Sciatic nerve (tissue), 2 donors: ENCODE measurements at regions not wholly inside any gene's neighbourhood (a gene's known extent, or its start where the extent isn't known, plus 50 kb on each side); places are given as distances from the start of the nearest gene placed in this dataset.
"Not testable (repeated sequence)": the region's sequence is repeated elsewhere in the genome, so short reads cannot be mapped to it uniquely, and the experiment has no call there.

Source experiments
- ATAC-seq: fragments of 200-7000 bp; cut with Tn5 transposase; one replicate; pipeline ENCODE4 v1.9.1; 2020; ENCODE audit warnings: mild to moderate bottlenecking, moderate library complexity
- DNase-seq: peaks from one replicate; pipeline ENCODE4 v3.0.0-alpha.2; 2020; ENCODE audit warnings: low spot score
- intact Hi-C: fragments of 100-400 bp; cut with DNase I; formaldehyde crosslinking; loops from one replicate; pipeline ENCODE4 v1.14.2; 2022
- donor health status: DM: no; HTN: no; CAD: no.
- donor health status: DM: no; HTN: no; CAD: no.

DNA sequence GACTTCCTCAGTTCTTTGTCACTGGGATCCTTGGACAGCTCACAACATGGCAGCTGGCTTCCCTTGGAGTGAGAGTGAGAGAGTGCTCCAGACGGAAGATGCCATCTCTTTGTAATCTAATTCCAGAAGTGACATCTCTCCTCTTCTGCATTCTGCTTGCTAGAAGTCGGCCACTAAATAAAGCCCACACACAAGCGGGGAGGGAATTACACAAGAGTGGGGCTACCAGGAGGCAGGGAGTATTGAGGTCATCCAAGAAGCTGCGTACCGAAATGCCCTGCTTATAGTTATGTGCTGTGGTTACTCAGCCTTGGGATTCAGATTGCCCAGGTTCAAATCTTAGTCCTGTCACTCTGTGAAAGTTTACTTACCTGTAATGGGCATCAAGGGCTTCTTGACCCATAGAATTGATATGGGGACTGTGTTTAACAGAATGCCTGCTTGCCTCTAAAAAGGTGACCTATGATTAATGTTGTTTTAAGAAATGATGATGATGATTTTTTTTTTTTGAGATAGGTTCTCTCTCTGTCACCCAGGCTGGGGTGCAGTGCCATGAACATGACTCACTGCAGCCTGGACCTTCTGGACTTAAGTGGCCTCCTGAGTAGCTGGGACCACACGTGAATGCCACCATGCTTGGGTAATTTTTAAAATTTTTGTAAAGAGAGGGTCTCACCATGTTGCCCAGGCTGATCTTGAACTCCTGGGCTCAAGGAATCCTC lies 120.9 kb upstream of the HS3ST2 start:
- ATAC-seq, result no peak
- DNase-seq, result no peak
- intact Hi-C loops, result no loop called here

DNA sequence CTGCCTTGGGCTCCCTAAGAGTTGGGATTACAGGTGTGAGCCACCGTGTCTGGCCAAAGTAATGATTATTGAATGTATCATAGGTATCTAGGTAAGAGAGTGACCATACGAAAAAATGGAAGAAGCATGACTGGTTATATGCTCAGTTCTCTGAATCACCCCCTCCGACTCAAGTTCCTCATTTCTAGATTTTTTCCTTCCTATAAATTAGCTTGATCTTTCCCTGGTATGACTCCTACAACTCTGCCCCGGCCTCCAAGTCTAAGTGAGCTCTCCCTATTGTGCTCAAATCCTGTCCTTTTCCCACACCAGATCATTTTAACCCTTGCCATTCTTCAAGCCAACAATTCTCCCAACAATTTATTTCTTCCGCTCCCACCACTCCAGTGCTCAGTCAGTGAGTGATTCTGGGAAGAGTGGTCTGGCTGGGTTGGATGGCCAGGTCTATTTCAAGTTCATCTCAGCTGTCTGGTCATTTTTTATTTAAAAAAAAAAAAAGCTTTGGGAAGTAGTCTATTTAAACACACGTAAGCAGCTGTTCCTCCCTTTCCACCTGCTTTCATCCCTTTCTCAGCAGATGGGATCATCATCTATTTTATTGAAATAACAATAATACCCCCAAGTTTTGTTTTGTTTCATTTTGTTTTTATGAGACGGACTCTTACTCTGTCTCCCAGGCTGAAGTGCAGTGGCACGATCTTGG lies 120.2 kb upstream of the HS3ST2 start:
- no peak for ATAC-seq
- intact Hi-C loops, result no loop called here

DNA sequence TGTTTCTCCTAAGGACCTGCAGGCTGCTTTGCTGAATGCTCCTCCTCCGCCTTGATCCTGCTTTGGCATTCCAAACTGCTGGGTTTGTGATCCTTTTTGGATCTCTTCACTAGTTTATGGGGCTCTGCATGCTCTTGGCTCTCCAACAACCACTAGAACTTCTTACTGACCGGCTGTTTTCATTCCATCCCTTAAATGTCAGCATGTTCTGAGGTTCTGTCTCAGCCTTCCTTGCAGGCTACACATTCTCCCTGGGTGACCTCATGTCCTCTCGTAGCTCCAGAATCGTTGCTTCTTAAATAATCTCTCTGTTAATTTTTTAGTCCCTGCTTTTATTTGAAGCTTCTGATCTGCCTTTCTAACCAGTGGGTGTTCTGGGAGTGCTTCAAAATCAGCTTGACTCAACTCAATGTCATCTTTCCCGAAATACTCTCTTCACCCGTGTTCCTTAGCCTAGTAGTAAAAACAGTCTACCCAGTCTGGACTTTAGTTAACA lies 119.0 kb upstream of the HS3ST2 start:
- intact Hi-C loops, result no loop called here
- DNase-seq (no peak), ATAC-seq (no peak)

More for the DNA sequence above, 120.2 kb upstream of the HS3ST2 start:
- no peak for DNase-seq

DNA sequence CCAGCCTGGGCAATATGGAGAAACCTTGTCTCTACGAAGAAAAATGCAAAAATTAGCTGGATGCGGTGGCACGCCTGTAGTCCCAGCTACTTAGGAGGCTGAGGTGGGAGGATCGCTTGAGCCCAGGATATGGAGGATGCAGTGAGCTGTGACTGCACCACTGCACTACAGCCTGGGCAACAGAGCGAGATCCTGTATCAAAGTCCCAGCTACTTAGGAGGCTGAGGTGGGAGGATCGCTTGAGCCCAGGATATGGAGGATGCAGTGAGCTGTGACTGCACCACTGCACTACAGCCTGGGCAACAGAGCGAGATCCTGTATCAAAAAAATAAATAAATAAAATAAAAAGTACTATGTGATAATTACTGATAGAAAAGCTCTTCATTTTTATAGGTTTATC lies 118.2 kb upstream of the HS3ST2 start:
- intact Hi-C loops, DNase-seq, ATAC-seq: not testable (repeated sequence)

DNA sequence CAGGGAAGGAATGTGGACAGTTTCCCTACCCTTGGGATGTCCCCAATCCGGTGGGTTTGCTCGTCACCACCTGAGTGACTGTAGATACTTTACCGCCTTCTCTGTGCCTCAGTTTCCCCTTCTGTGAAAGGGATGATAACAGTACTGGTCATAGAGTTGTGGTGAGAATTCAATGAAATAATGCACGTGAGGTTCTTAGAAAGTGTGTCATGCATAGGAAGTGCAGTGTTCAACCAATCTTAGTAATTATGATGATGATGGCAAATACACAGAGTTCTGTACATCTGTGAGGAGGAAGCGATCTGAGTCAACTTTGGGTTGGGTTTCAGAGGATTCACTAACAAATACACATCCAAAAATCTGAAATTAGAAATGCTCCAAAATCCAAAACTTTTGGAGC lies 114.6 kb upstream of the HS3ST2 start:
- intact Hi-C loops, result no loop called here
- ATAC-seq (no peak), DNase-seq (no peak)

DNA sequence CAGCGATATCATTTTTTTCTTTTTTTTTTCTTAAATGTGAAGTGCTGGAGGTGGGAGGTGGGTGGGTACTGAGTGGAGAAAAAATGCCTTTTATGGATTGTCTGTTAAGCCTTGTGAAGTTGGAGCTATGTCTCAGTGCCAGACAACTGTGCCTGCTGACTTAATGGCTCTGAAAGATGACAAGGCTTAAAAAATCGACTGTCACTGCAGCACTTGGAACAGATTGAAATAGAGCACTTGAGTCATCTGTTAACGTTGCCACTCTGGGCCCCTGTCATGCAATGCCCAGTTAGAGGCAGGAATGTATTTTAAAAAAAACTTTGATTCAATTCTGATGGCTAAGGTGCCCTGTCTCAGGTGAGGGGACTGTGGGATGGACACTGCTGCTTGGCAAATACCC lies 108.2 kb upstream of the HS3ST2 start:
- no peak for DNase-seq
- intact Hi-C loops, result no loop called here
- ATAC-seq, result no peak

DNA sequence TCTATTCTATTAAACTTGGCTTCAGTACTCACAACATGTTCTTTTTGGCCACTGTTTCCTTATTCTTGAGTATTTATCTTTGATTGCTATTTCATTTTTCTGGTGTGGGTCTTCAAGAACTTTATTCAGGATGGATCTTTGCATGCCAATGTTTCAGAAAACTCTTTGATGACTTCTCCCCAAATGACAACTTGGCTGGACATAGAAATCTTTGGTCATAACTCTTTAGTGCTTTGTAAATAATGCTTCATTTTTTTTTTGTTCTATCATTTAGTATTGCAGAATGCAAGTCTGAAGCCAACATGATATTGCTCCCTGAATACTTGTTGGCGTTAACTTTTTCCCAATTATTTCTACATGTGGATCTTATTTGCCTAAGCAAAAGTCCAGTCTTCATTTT lies 103.6 kb upstream of the HS3ST2 start:
- intact Hi-C loops, result no loop called here

DNA sequence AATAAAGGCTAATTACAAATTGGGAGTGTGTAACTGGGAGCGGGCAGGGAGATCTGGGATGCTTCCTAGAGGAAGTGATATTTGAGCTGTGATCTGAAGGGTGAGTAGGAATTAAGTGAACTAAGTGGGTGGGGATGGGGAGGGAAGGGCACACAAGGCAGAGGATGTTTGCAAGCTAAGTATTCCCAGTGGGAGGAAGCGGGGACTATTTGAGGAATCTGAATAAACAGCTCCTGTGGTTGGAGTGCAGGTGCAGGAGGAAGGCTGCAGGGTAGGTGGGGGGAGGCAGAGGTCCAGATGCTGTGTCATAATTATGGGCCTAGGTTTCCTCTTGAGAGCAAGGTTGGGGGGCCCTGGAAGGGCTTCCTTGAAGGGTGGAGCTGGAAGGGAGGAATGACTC lies 102.1 kb upstream of the HS3ST2 start:
- no peak for ATAC-seq

More for the DNA sequence above, 103.6 kb upstream of the HS3ST2 start:
- DNase-seq (no peak), ATAC-seq (no peak)

DNA sequence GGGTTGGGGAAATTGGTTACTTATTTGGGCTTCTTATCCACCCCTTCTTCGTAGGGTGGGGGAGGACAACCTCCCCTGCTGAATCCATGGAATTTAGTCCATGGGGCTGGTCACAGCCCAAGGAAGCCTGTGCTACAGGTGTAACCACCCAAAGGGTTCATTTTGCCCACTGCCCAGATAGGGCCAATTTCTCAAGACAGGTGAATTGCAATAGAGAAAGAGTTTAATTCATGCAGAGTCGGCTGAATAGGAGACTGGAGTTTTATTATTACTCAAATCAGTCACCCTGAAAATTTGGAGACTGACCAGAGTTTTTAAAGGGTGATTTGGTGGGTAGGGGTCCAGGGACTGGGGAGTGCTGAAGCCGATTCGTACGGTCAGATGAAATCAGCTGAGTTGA lies 101.5 kb upstream of the HS3ST2 start:
- no peak for DNase-seq
- ATAC-seq, result no peak
- intact Hi-C loops, result no loop called here

More for the DNA sequence above, 102.1 kb upstream of the HS3ST2 start:
- no peak for DNase-seq
- intact Hi-C loops, result no loop called here

DNA sequence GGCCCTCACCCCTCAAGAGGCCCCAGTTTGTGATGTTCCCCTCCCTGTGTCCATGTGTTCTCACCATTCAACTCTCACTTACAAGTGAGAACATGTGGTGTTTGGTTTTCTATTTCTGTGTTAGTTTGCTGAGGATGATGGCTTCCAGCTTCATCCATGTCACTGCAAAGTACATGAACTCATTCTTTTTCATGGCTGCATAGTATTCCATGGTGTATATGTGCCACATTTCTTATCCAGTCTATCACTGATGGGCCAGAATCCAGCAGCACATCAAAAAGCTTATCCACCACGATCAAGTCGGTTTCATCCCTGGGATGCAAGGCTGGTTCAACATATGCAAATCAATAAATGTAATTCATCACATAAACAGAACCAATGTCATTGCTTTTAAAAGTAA lies 95.4 kb upstream of the HS3ST2 start:
- intact Hi-C loops, DNase-seq, ATAC-seq: not testable (repeated sequence)

DNA sequence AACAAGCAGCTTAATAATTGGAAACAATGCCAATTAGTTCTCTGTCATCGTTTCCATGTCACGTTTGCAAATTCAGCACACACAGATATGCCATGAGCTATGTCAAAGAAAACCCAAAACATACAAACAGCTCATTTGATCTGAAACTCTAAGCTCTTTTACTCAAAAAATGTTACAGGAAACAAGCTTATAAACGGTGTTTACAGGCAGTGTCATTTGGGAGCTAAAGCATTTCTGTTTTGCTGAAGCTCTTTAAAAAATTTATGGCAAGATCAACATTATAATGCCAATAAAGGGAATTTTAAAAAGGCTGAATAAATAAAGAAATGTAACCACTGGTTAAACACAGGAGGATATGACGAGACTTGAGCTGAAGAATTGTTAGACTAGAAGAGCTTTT lies 94.0 kb upstream of the HS3ST2 start:
- intact Hi-C loops, result no loop called here
- no peak for DNase-seq
- no peak for ATAC-seq

DNA sequence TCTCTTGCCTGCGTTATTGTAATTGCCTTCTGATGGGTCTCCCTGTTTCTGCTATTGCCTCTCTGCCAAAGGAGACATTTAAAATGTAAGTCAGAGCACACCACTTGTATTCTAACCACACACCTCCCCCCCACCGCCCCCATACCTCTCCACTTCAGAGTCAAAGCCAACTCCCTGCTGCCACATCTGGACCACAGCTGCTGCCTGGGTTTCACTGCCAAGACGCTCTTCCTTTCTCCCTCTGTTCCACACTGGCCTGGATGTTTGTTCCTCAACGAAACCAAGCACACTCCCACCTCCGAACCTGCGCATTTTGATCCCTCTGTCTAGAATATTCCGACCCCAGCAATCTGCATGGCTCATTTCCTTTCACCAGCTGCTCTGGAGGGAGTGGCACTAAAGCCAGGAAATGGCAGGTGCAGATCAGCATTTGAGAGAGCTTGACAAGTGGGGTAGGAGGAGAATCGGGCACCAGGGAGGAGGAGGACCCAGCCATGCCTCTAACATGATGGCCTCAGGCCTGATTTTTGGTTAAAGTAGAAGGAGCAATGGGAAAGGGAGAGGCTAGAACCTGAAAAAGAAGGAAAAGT lies 92.4 kb upstream of the HS3ST2 start:
- no peak for DNase-seq
- ATAC-seq, result no peak
- intact Hi-C loops, result no loop called here

DNA sequence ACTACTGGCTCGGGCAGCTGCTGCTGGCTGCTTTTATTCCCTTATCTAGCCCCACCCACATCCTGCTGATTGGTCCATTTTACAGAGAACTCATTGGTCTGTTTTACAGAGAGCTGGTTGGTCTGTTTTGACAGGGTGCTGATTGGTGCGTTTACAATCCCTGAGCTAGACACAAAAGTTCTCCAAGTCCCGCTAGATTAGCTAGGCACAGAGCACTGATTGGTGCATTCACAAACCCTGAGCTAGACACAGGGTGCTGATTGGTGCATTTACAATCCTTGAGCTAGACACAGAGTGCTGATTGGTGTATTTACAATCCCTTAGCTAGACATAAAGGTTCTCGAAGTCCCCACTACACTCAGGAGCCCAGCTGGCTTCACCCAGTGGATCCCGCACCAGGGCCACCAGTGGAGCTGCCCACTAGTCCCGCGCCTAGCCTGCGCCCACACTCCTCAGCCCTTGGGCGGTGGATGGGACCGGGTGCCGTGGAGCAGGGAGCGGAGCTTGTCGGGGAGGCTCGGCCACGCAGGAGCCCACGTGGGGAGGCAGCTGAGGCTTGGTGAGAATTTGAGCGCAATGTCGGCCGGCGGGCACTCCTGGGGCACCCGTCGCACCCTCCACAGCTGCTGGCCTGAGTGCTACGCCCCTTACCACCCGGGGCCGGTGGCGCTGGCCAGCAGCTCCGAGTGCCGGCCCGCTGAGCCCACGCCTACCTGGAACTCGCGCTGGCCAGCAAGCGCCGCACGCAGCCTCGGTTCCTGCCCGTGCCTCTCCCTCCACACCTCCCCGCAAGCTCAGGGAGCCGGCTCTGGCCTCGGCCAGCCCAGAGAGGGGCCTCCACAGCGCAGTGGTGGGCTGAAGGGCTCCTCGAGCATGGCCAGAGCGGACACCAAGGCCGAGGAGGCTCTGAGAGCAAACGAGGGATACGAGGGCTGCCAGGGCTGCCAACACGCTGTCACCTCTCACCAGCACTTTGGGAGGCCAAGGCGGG lies 91.1 kb upstream of the HS3ST2 start:
- ATAC-seq, intact Hi-C loops, DNase-seq: not testable (repeated sequence)

DNA sequence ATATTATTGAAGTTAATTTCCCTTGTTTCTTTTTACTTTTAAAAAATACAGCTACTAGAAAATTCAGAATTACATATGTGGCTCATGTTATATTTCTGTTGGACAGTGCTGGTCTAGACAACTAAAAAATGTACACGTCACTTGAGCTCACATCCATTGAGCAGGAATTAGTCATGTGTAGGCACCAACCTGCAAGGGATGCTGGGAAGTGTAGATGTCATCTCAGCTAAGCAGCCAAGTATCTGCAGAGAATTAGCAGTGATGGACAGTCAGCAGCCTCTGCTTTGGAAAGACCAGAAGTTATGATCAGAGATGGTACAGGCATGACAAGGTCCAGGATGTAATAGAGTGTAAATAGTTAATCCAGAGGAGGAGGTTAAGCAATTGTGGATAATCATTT lies 87.1 kb upstream of the HS3ST2 start:
- no peak for ATAC-seq
- intact Hi-C loops, result no loop called here
- DNase-seq, result no peak

DNA sequence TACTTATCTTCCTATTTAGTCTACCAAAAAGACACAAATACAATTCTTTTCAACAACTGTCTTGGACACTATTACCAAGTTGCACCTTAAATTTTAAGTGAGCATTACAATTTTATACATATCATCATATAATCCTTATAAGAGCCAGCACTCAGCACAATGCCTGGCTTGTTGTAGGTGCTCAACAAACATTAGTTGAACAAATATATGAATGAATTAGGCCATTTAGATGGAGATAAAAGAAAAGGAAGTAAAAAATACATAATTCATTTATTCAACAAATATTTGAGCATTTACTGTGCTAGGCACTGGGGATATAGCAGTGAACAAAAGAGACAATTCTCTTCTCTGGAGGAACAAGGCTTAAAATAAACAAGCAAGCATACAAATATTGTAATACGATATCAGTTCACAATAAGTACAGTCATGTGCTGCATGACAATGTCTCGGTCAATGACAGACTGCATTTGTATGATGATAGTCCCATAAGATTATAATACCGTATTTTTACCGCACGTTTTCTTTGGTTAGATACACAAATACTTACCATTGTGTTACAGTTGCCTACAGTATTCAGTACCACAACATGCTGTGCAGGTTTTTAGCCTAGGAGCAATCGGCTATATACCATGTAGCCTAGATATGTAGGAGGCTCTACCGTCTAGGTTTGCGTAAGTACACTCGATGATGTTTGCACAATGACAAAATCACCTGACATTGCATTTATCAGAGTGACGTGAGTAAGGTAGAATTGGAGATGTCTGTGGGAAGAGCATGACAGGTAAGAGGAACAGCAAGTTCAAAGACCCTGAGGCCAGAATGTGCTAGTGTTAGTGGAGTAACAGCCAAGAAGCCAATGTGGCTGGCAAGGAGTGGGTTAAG lies 86.4 kb upstream of the HS3ST2 start:
- intact Hi-C loops, result no loop called here
- ATAC-seq, result no peak
- no peak for DNase-seq

DNA sequence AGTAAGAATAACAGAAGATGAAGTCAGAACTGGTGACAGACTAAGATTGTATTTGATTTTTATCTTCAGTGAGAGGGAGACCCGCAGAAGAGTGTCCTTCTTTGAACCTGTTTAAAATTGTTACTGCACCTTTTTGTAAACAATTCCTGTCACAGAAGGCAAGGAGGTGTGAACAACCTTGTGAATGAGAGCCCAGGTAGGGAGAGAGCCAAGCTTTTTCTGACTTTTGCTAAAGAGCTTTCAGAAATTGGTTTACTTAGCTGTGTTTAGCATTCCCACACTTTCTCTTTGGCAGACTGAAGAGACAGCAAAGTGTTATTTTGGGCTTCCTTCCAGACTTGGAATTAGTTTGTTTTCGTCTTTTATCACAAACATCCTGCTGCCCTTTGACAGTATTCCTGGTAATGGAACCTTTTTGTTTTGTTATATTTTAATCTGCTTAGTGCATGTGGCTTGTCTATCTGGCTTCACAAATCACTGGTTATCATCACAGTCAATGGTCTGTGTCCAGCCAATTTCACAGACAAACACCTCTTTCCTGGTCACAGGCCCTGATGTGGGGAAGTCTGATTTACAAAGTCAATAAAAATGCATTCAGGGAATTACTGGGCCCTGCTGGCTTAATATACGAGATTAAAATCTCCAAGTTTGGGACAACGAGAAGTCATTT lies 85.7 kb upstream of the HS3ST2 start:
- ATAC-seq (peak; percentile 59), DNase-seq (no peak)
- intact Hi-C loops, result no loop called here

DNA sequence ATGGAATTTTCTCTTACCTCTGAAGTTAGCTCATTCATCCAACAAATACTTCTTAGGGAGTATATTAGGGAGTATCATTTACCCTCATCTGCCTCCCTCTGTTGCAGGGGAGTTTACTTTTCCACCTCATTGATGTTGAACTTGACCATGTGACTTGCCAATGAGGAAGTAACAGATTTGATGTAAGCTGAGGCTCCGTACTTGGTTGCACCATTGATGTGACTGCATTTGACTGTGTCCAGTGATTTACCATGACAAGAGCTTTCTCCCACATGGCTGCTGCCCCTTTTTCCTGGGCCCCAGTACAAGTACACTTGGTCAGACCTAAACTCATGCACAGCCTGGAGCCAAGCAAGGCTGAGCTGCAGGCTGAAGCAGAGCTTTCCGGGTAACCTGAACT lies 81.6 kb upstream of the HS3ST2 start:
- intact Hi-C loops, result no loop called here
- no peak for DNase-seq
- ATAC-seq, result no peak

DNA sequence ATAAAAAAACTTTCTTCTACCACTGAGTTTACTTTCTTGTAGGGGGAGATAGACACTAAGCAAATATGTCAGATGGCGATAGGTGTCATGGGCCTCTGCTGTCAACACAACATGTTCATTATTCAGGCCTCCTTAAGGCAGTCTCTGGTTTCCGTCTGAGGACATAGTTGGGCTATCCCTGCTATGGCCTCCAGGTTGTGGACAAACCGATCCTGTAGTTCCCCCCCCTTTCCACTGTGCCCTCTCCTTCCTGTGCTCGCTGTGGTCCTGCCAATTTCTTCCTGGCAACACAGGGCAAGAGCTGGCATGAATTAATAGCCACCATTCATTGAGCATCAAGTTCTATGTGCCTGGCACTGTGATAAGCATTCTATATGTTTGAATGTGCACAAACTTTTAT lies 81.0 kb upstream of the HS3ST2 start:
- intact Hi-C loops, result no loop called here
- ATAC-seq (no peak), DNase-seq (no peak)
